Activated CD8-positive, alpha-beta T cell treated with anti-CD3 and anti-CD28 coated beads for 36 hours (primary cell): ENCODE measurements at regions not wholly inside any gene's neighbourhood (a gene's known extent, or its start where the extent isn't known, plus 50 kb on each side); places are given as distances from the start of the nearest gene placed in this dataset.

ENCODE experiments used
- ATAC-seq: fragments of 200-7000 bp; cut with Tn5 transposase; one replicate; pipeline ENCODE4 v1.10.0; 2021; ENCODE audit warnings: mild to moderate bottlenecking, moderate library complexity
- CTCF ChIA-PET: fragments of 350-600 bp; sonication (Branson Sonifier 250); formaldehyde crosslinking; loops from one replicate; lab custom pipeline; 2021; ENCODE audit warnings: antibody characterized with exemption; lab: Charles Lee
- POLR2A ChIA-PET: fragments of 350-600 bp; sonication (Branson Sonifier 250); formaldehyde crosslinking; loops from one replicate; lab custom pipeline; 2021; ENCODE audit warnings: antibody characterized with exemption; lab: Charles Lee
- DNase-seq: peaks from one replicate; pipeline ENCODE4 v3.0.0-alpha.2; 2020
- H3K27ac Mint-ChIP-seq: one replicate; pipeline ENCODE4 v1.8.0; 2021; ENCODE audit warnings: mild to moderate bottlenecking, mixed read lengths
- H3K27me3 Mint-ChIP-seq: one replicate; pipeline ENCODE4 v1.8.0; 2021; ENCODE audit warnings: mixed read lengths
- H3K36me3 Mint-ChIP-seq: one replicate; pipeline ENCODE4 v1.8.0; 2021; ENCODE audit warnings: low read depth, mixed read lengths
- H3K4me1 Mint-ChIP-seq: one replicate; pipeline ENCODE4 v1.8.0; 2021; ENCODE audit warnings: low read depth, mixed read lengths
- H3K4me3 Mint-ChIP-seq: one replicate; pipeline ENCODE4 v1.8.0; 2021; ENCODE audit warnings: mild to moderate bottlenecking, moderate library complexity, mixed read lengths
- H3K9me3 Mint-ChIP-seq: one replicate; pipeline ENCODE4 v1.8.0; 2021; ENCODE audit warnings: mixed read lengths
- intact Hi-C: fragments of 100-400 bp; cut with micrococcal nuclease; formaldehyde crosslinking; loops from one replicate; pipeline ENCODE4 v1.10.0; 2022
- TF ChIP-seq, protein P1 (sequence below): fragments of 200-600 bp; IDR thresholded peaks from one replicate; pipeline ENCODE4 v1.8.0; 2022; ENCODE audit warnings: antibody characterized with exemption, mild to moderate bottlenecking

- H3K4me3 Mint-ChIP-seq = no peak overlapping the region
- ChIA-PET CTCF (no interaction called here), POLR2A (no interaction called here)
- intact Hi-C loops = no loop called here
- H3K27ac Mint-ChIP-seq = no peak overlapping the region
- TF ChIP-seq, protein P1, sequence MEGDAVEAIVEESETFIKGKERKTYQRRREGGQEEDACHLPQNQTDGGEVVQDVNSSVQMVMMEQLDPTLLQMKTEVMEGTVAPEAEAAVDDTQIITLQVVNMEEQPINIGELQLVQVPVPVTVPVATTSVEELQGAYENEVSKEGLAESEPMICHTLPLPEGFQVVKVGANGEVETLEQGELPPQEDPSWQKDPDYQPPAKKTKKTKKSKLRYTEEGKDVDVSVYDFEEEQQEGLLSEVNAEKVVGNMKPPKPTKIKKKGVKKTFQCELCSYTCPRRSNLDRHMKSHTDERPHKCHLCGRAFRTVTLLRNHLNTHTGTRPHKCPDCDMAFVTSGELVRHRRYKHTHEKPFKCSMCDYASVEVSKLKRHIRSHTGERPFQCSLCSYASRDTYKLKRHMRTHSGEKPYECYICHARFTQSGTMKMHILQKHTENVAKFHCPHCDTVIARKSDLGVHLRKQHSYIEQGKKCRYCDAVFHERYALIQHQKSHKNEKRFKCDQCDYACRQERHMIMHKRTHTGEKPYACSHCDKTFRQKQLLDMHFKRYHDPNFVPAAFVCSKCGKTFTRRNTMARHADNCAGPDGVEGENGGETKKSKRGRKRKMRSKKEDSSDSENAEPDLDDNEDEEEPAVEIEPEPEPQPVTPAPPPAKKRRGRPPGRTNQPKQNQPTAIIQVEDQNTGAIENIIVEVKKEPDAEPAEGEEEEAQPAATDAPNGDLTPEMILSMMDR = no peak
- H3K27me3 Mint-ChIP-seq = no peaks in the 10 kb centered on the region
- H3K9me3 Mint-ChIP-seq = no peaks in the 10 kb centered on the region
- ATAC-seq (no peak), DNase-seq (no peak)
- H3K4me1 Mint-ChIP-seq = no peaks in the 10 kb centered on the region
- H3K36me3 Mint-ChIP-seq = no peaks in the 10 kb centered on the region
Measured at GRCh38 chr7:13153742-13154141, 466.3 kb downstream of the ARL4A start.

DNA sequence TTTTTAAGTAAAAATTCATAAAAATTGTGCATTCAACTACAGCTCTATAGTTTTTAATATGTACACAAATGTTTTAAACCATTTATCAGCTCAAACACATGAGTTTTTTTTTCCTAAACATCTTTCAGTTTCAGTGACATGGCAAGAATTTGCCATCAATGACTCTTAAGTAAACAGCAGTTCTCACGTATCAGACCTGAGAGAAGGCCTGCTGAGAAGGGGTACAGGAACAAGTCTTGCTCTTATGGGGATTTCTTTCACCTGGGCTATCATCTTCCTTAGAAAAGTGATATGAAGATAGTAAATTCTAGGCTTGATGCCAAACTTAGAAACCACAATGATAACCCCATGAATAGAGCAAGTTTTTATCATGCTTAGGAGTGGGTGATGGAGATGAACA, 467.8 kb downstream of the ARL4A start:
- no peak for DNase-seq
- H3K4me3 Mint-ChIP-seq = no peak overlapping the region
- intact Hi-C loops = no loop called here
- no peak overlapping the region for H3K27ac Mint-ChIP-seq
- TF ChIP-seq, protein P1 = no peak
- H3K9me3 Mint-ChIP-seq = no peaks in the 10 kb centered on the region
- H3K27me3 Mint-ChIP-seq = no peaks in the 10 kb centered on the region
- CTCF ChIA-PET = no interaction called here
- no peak for ATAC-seq
- POLR2A ChIA-PET = no interaction called here
- no peaks in the 10 kb centered on the region for H3K36me3 Mint-ChIP-seq
- H3K4me1 Mint-ChIP-seq = no peaks in the 10 kb centered on the region

- H3K4me3 Mint-ChIP-seq = no peak overlapping the region
- no peak for DNase-seq
- ATAC-seq = no peak
- intact Hi-C loops = no loop called here
- H3K36me3 Mint-ChIP-seq = no peaks in the 10 kb centered on the region
- ChIA-PET POLR2A (no interaction called here), CTCF (interaction anchor here (1.4 kb wide), 1 partner anchor 9 kb away, joined by 3 read pairs; no protein-coding TSS in a partner anchor)
- H3K4me1 Mint-ChIP-seq = no peaks in the 10 kb centered on the region
- TF ChIP-seq, protein P1 = no peak
- no peak overlapping the region for H3K27ac Mint-ChIP-seq
- peaks cover 2% of the 10 kb centered on the region for H3K27me3 Mint-ChIP-seq
- H3K9me3 Mint-ChIP-seq = no peaks in the 10 kb centered on the region
Measured at GRCh38 chr7:13159003-13159402, 471.6 kb downstream of the ARL4A start.

- no peaks in the 10 kb centered on the region for H3K9me3 Mint-ChIP-seq
- H3K4me3 Mint-ChIP-seq = no peak overlapping the region
- H3K27ac Mint-ChIP-seq = no peak overlapping the region
- CTCF ChIA-PET = interaction anchor here (0.6 to 1.4 kb wide), 4 partner anchors 8 to 531 kb away, joined by 3 read pairs; no protein-coding TSS in a partner anchor
- TF ChIP-seq, protein P1 = no peak
- H3K4me1 Mint-ChIP-seq = no peaks in the 10 kb centered on the region
- H3K27me3 Mint-ChIP-seq = peaks cover 2% of the 10 kb centered on the region
- ATAC-seq (no peak), DNase-seq (no peak)
- intact Hi-C loops = no loop called here
- POLR2A ChIA-PET = no interaction called here
- no peaks in the 10 kb centered on the region for H3K36me3 Mint-ChIP-seq
Measured at GRCh38 chr7:13159467-13160184, 472.2 kb downstream of the ARL4A start.

DNA sequence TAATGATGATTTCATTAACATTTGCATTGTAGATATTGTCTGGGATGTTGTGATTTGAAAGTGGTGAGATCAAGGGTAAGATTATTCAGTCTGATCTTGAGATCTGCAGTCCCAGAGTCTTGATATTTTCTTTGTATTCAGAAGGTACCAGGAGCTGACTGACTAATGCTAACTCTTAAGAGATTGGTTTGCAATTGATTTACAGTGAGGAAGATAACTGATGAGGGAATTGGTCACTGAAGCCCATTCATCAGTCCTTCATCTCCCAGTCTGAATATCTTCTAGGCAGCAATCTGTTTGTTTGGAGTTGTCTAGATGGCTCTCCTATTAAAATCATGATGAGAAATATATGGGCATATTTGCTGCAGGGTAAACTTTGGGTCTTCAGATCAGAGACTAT, 473.7 kb downstream of the ARL4A start:
- ATAC-seq (no peak), DNase-seq (no peak)
- POLR2A ChIA-PET = no interaction called here
- intact Hi-C loops = no loop called here
- Mint-ChIP-seq H3K27me3 (peaks cover 5% of the 10 kb centered on the region), H3K36me3 (no peaks in the 10 kb centered on the region), H3K4me1 (no peaks in the 10 kb centered on the region), H3K9me3 (no peaks in the 10 kb centered on the region), H3K4me3 (no peak overlapping the region), H3K27ac (no peak overlapping the region)
- TF ChIP-seq, protein P1 = no peak
- CTCF ChIA-PET = no interaction called here
